B cell (primary cell): ENCODE measurements at regions not wholly inside any gene's neighbourhood (a gene's known extent, or its start where the extent isn't known, plus 50 kb on each side); places are given as distances from the start of the nearest gene placed in this dataset.

Experiments used
- ATAC-seq: fragments of 200-7000 bp; cut with Tn5 transposase; one replicate; pipeline ENCODE4 v1.10.0; 2021; ENCODE audit warnings: low read depth, mild to moderate bottlenecking, moderate number of reproducible peaks, moderate library complexity
- CTCF ChIA-PET: fragments of 350-600 bp; sonication (Branson Sonifier 250); formaldehyde crosslinking; loops from one replicate; lab custom pipeline; 2021; ENCODE audit warnings: antibody characterized with exemption, inconsistent platforms; lab: Charles Lee
- POLR2A ChIA-PET: fragments of 350-600 bp; sonication (Branson Sonifier 250); formaldehyde crosslinking; loops from one replicate; lab custom pipeline; 2021; ENCODE audit warnings: antibody characterized with exemption; lab: Charles Lee
- DNase-seq: peaks from one replicate; pipeline ENCODE4 v3.0.0; 2013
- H2AFZ ChIP-seq: 2 replicates; pipeline ENCODE4 v1.6.1; 2012; ENCODE audit warnings: mild to moderate bottlenecking, low read depth, low read length; ENCODE audit not compliant: insufficient read depth, poor library complexity, severe bottlenecking
- H3K27ac ChIP-seq, 2 donors: 1 replicate in 1 of 2; 2 replicates in 1 of 2; pipeline ENCODE4 v1.5.1; 2012 to 2013; ENCODE audit warnings: low read length in 2 of 2, mild to moderate bottlenecking in 2 of 2, moderate library complexity in 1 of 2
- H3K27me3 ChIP-seq, 4 experiments: fragments of 200-600 bp in 1 of 4; sonication (generic) in 1 of 4; replicated peaks in 1 of 4; 1 replicate in 2 of 4; 2 replicates in 2 of 4; pipeline versions ENCODE4 v1.6.1 to v1.7.0; 2013 to 2016; ENCODE audit warnings: low read length in 3 of 4, mild to moderate bottlenecking in 2 of 4, mixed read lengths in 1 of 4, moderate library complexity in 1 of 4; ENCODE audit not compliant: insufficient read depth in 4 of 4, control insufficient read depth in 3 of 4; ENCODE audit errors: control extremely low read depth in 1 of 4
- H3K36me3 ChIP-seq, 2 experiments: replicated peaks in 1 of 2; 1 replicate in 1 of 2; 2 replicates in 1 of 2; pipeline versions ENCODE4 v1.6.1 to v1.7.1; 2013; ENCODE audit warnings: low read length in 1 of 2; ENCODE audit not compliant: insufficient read depth in 2 of 2, control insufficient read depth in 1 of 2; ENCODE audit errors: control extremely low read depth in 1 of 2, extremely low read depth in 1 of 2
- H3K4me1 ChIP-seq, 2 donors: fragments of 200-600 bp in 1 of 2; sonication (generic) in 1 of 2; 1 replicate in 1 of 2; 2 replicates in 1 of 2; pipeline versions ENCODE4 v1.5.1 to v1.6.1; 2013 to 2017; ENCODE audit warnings: low read length in 2 of 2; ENCODE audit not compliant: control insufficient read depth in 2 of 2, insufficient read depth in 2 of 2
- H3K4me2 ChIP-seq: replicated peaks from 2 replicates; pipeline ENCODE3; 2012; ENCODE audit warnings: mild to moderate bottlenecking, low read depth, low read length; ENCODE audit not compliant: poor library complexity, severe bottlenecking
- H3K4me3 ChIP-seq, 5 experiments: fragments of 200-600 bp in 1 of 5; sonication (generic) in 1 of 5; 1 replicate in 3 of 5; 2 replicates in 2 of 5; pipeline versions ENCODE4 v1.5.1 to v1.7.0; 2011 to 2016; ENCODE audit warnings: low read length in 4 of 5, mild to moderate bottlenecking in 4 of 5, low read depth in 2 of 5, control low read depth in 1 of 5, moderate library complexity in 1 of 5; ENCODE audit not compliant: insufficient read depth in 1 of 5; ENCODE audit errors: control extremely low read depth in 1 of 5, extremely low read depth in 1 of 5
- H3K79me2 ChIP-seq: fragments of 200-600 bp; sonication (generic); one replicate; pipeline ENCODE4 v1.6.0; 2016; ENCODE audit warnings: low read length; ENCODE audit not compliant: control insufficient read depth, insufficient read depth
- H3K9ac ChIP-seq: fragments of 200-600 bp; sonication (generic); 2 replicates; pipeline ENCODE4 v1.6.1; 2017; ENCODE audit warnings: mild to moderate bottlenecking, low read length, moderate library complexity
- H3K9me3 ChIP-seq, 3 donors: one replicate each; pipeline versions ENCODE4 v1.6.1 to v1.7.1; 2013; ENCODE audit warnings: low read length in 2 of 3; ENCODE audit not compliant: control insufficient read depth in 2 of 3, insufficient read depth in 1 of 3; ENCODE audit errors: control extremely low read depth in 1 of 3
- H4K20me1 ChIP-seq: 2 replicates; pipeline ENCODE4 v1.6.0; 2012; ENCODE audit warnings: mild to moderate bottlenecking, low read length; ENCODE audit not compliant: insufficient read depth, control insufficient read depth, poor library complexity, severe bottlenecking
- H3K27ac Mint-ChIP-seq: one replicate; pipeline ENCODE4 v1.8.0; 2021; ENCODE audit warnings: mixed read lengths
- H3K27me3 Mint-ChIP-seq: one replicate; pipeline ENCODE4 v1.8.0; 2021; ENCODE audit warnings: mixed read lengths
- H3K4me1 Mint-ChIP-seq: one replicate; pipeline ENCODE4 v1.8.0; 2021; ENCODE audit warnings: mixed read lengths
- H3K4me3 Mint-ChIP-seq: one replicate; pipeline ENCODE4 v1.8.0; 2021; ENCODE audit warnings: mixed read lengths
- H3K9me3 Mint-ChIP-seq: one replicate; pipeline ENCODE4 v1.8.0; 2022; ENCODE audit warnings: mixed read lengths; ENCODE audit not compliant: insufficient read depth
- EZH2 ChIP-seq: IDR thresholded peaks from 2 replicates; pipeline ENCODE4 v1.6.1; 2012; ENCODE audit warnings: borderline replicate concordance, low read depth, mild to moderate bottlenecking, moderate library complexity, low read length; ENCODE audit not compliant: insufficient read depth, poor library complexity, severe bottlenecking
- WGBS: methylation state at CpG from one replicate; pipeline ENCODE4 v1.1.5; 2013; ENCODE audit warnings: missing lambda C conversion rate; ENCODE audit not compliant: insufficient coverage; 5-methylcytosine and 5-hydroxymethylcytosine counted together
- intact Hi-C: fragments of 100-400 bp; cut with micrococcal nuclease; formaldehyde crosslinking; loops from one replicate; pipeline ENCODE4 v1.10.0; 2022
- TF ChIP-seq, protein P1 (sequence below): fragments of 200-600 bp; IDR thresholded peaks from one replicate; pipeline ENCODE4 v1.8.0; 2022; ENCODE audit warnings: antibody characterized with exemption, mild to moderate bottlenecking

- Mint-ChIP-seq H3K4me3 (no peak overlapping the region), H3K4me1 (no peaks in the 10 kb centered on the region), H3K27me3 (no peaks in the 10 kb centered on the region), H3K27ac (no peak overlapping the region), H3K9me3 (no peaks in the 10 kb centered on the region)
- H3K36me3 ChIP-seq = no peaks in the 10 kb centered on the region
- H3K27me3 ChIP-seq = no peaks in the 10 kb centered on the region
- intact Hi-C loops = no loop called here
- CTCF ChIA-PET = no interaction called here
- H3K4me3 ChIP-seq = no peak overlapping the region
- H3K27ac ChIP-seq = no peak overlapping the region
- H3K4me2 ChIP-seq = no peak overlapping the region
- no peaks in the 10 kb centered on the region for H4K20me1 ChIP-seq
- TF ChIP-seq, protein P1, sequence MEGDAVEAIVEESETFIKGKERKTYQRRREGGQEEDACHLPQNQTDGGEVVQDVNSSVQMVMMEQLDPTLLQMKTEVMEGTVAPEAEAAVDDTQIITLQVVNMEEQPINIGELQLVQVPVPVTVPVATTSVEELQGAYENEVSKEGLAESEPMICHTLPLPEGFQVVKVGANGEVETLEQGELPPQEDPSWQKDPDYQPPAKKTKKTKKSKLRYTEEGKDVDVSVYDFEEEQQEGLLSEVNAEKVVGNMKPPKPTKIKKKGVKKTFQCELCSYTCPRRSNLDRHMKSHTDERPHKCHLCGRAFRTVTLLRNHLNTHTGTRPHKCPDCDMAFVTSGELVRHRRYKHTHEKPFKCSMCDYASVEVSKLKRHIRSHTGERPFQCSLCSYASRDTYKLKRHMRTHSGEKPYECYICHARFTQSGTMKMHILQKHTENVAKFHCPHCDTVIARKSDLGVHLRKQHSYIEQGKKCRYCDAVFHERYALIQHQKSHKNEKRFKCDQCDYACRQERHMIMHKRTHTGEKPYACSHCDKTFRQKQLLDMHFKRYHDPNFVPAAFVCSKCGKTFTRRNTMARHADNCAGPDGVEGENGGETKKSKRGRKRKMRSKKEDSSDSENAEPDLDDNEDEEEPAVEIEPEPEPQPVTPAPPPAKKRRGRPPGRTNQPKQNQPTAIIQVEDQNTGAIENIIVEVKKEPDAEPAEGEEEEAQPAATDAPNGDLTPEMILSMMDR = no peak
- no peak for TF ChIP-seq EZH2
- H3K9ac ChIP-seq = no peak overlapping the region
- no peaks in the 10 kb centered on the region for H3K79me2 ChIP-seq
- DNase-seq (no peak), ATAC-seq (no peak)
- H3K9me3 ChIP-seq = no peaks in the 10 kb centered on the region
- no CpG with 5 or more reads among the region's 1 CpG for WGBS
- POLR2A ChIA-PET = no interaction called here
- H2AFZ ChIP-seq = no peak overlapping the region
- H3K4me1 ChIP-seq = no peaks in the 10 kb centered on the region
These were observed 1879.9 kb upstream of the ACO1 start for GRCh38 chr9:30504502-30504905.

DNA sequence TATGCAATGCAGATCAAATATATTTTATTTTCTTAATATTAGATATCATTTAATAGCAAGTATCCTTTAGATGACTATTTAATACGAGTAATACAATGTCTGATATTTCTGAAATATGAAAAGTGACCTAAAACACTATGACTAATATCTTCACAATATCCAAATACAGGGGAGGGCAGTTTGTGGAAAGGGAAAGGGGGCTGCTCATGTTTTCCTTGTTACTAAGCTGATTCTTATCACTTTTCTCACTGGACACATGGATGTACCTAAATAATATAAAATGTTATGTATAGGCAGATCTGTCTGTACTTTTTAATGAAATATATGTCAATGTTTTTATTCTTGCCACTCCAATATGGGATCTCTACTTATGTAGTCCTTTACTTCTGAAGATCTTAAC, 1879.1 kb upstream of the ACO1 start:
- H3K4me3 Mint-ChIP-seq = no peak overlapping the region
- CTCF ChIA-PET = no interaction called here

More for the DNA sequence above, 1879.1 kb upstream of the ACO1 start:
- TF ChIP-seq, protein P1 = no peak
- TF ChIP-seq EZH2 = no peak
- Histone ChIP-seq H3K4me3 (no peak overlapping the region), H3K79me2 (no peaks in the 10 kb centered on the region), H3K36me3 (no peaks in the 10 kb centered on the region), H3K4me1 (no peaks in the 10 kb centered on the region), H3K27ac (no peak overlapping the region), H3K9ac (no peak overlapping the region), H3K9me3 (no peaks in the 10 kb centered on the region), H3K27me3 (no peaks in the 10 kb centered on the region), H4K20me1 (no peaks in the 10 kb centered on the region), H2AFZ (no peak overlapping the region), H3K4me2 (no peak overlapping the region)
- no CpG with 5 or more reads among the region's 1 CpG for WGBS
- Mint-ChIP-seq H3K27ac (no peak overlapping the region), H3K9me3 (no peaks in the 10 kb centered on the region), H3K4me1 (no peaks in the 10 kb centered on the region), H3K27me3 (no peaks in the 10 kb centered on the region)
- no peak for DNase-seq
- POLR2A ChIA-PET = no interaction called here
- intact Hi-C loops = no loop called here
- ATAC-seq = no peak
